ENCODE measurements at regions not wholly inside any gene's neighbourhood (a gene's known extent, or its start where the extent isn't known, plus 50 kb on each side); places are given as distances from the start of the nearest gene placed in this dataset.

- no peak for TF ChIP-seq CTCF (IDR thresholded peaks at IDR 0.05; ENCODE audit: insufficient read depth, low read depth, low read length, missing control alignments)
Measured at GRCh38 chr22:44422746-44423380, 75.2 kb downstream of the RTL6 start.

GRCh38 chr22:44419429-44419828 is 78.6 kb downstream of the RTL6 start:
- no peak for TF ChIP-seq CTCF (IDR thresholded peaks at IDR 0.05; ENCODE audit: insufficient read depth, low read depth, low read length, missing control alignments)
- DNase-seq (ENCODE audit: low read depth) = peak; percentile 52
- H3K4me3 ChIP-seq (ENCODE audit: low read length) = no peak overlapping the region

More at GRCh38 chr22:44422746-44423380, 75.2 kb downstream of the RTL6 start:
- no peak for DNase-seq (ENCODE audit: low read depth)
- no peak overlapping the region for H3K4me3 ChIP-seq (ENCODE audit: low read length)

DNA sequence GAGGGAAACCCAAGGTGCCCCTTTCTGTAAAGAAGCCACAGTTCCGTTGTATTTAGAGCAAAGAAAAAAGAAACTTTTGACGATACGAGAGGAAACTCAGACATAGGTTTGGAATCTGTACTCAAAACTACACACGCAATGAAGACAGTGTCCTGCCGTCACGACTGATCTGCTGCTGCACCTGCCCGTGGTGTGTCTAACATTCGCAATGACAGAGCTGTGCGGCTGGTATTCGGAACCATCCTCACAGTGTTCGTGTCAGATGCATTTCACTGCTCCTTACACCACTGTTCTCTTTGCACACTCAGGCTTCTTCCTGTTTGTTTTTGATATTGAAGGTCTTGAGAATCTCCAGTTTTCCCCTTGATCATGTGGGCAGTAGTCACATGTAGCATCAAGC is 84.8 kb downstream of the RTL6 start:
- H3K4me3 ChIP-seq (ENCODE audit: low read length) = no peak overlapping the region
- no peak for DNase-seq (ENCODE audit: low read depth)
- TF ChIP-seq CTCF (IDR thresholded peaks at IDR 0.05; ENCODE audit: insufficient read depth, low read depth, low read length, missing control alignments) = no peak

DNA sequence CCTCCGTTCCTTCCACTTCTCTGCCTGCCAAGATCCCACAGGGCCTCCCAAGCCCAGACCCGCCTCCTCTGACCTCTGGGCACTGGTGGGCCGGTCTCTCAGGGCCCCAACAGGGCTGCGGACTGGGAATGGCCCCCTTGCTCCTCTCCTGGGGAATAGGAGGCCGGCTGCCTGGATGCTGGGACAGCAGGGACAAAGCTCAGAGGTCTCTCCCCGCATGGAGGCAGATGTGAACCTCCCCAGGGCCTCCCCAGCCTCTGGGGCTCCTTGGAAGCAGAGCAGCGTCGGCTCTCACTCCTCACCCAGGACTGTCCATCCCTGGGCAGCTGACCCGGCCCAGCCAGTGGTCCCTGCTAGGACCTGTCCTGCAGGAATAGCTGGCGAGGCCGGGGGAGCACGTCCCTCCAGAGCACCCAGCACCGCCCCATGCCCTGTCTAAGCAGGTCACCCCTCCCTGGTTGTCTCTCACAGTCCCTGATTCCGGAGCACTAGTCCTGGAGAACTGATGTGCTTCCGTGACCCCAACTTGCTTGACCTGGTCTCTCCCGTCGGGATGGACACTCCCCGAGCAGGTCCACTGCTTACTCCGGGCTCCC is 85.8 kb downstream of the RTL6 start:
- H3K4me3 ChIP-seq (ENCODE audit: low read length) = no peak overlapping the region
- no peak for TF ChIP-seq CTCF (IDR thresholded peaks at IDR 0.05; ENCODE audit: insufficient read depth, low read depth, low read length, missing control alignments)
- no peak for DNase-seq (ENCODE audit: low read depth)

GRCh38 chr22:44411226-44412135 is 86.6 kb downstream of the RTL6 start:
- DNase-seq (ENCODE audit: low read depth) = peak; percentile 75
- no peak overlapping the region for H3K4me3 ChIP-seq (ENCODE audit: low read length)
- TF ChIP-seq CTCF (IDR thresholded peaks at IDR 0.05; ENCODE audit: insufficient read depth, low read depth, low read length, missing control alignments) = no peak

GRCh38 chr22:44410451-44410991 is 87.5 kb downstream of the RTL6 start:
- no peak for TF ChIP-seq CTCF (IDR thresholded peaks at IDR 0.05; ENCODE audit: insufficient read depth, low read depth, low read length, missing control alignments)
- DNase-seq (ENCODE audit: low read depth) = peak; percentile 69
- no peak overlapping the region for H3K4me3 ChIP-seq (ENCODE audit: low read length)
